Left cardiac atrium (tissue), 4 donors: ENCODE measurements at regions not wholly inside any gene's neighbourhood (a gene's known extent, or its start where the extent isn't known, plus 50 kb on each side); places are given as distances from the start of the nearest gene placed in this dataset.
"Not testable (repeated sequence)": the region's sequence is repeated elsewhere in the genome, so short reads cannot be mapped to it uniquely, and the experiment has no call there.

Experiments used
- ATAC-seq, 2 donors: fragments of 200-7000 bp; cut with Tn5 transposase; one replicate each; pipeline ENCODE4 v1.9.1; 2020; ENCODE audit warnings: mild to moderate bottlenecking in 2 of 2, moderate library complexity in 2 of 2
- DNase-seq: peaks from one replicate; pipeline ENCODE4 v3.0.0-alpha.2; 2020
- intact Hi-C, 2 donors: fragments of 100-400 bp; cut with DNase I; formaldehyde crosslinking; loops; one replicate each; pipeline versions ENCODE4 v1.14.1 to v1.15.1; 2022 to 2023
- donor health status: DM: no; HTN: yes; CAD: no.
- donor health status: DM: no; HTN: yes; CAD: no; lungs with severe emphysema.
- donor health status: DM: yes; HTN: yes; CAD: no.
- donor health status: Dilated cardiomyopathy.

- DNase-seq (no peak), ATAC-seq (no peak)
- intact Hi-C loops, result no loop called here
These were observed 151.7 kb upstream of the ADCY2 start for GRCh38 chr5:7244208-7244607.

- no peak for ATAC-seq
- intact Hi-C loops, result no loop called here
- no peak for DNase-seq
These were observed 150.8 kb upstream of the ADCY2 start for GRCh38 chr5:7245121-7245651.

- no peak for ATAC-seq
- intact Hi-C loops, result no loop called here
- no peak for DNase-seq
These were observed 149.7 kb upstream of the ADCY2 start for GRCh38 chr5:7246287-7246686.

- intact Hi-C loops, result no loop called here
- peak in 1 of 2 donors; percentile 35 for ATAC-seq
- no peak for DNase-seq
These were observed 145.9 kb upstream of the ADCY2 start for GRCh38 chr5:7250004-7250403.

DNA sequence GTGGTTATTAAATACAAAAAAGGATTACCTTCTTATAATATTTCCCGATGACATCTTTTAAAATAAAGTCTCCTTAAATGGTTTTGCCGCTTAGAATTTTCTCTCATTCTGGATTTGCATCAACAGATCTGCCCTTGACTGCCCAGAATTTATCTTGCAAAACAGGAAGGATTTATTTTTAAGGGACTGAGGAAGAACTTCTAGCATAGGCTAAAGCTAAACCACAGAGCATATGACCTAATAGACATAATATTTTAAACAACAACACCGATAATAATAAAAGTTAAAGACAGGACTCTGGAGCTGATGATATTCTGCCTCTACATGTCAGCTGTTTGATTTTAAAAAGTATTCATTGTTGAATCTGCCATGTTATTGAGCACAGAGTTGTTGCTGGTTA lies 145.3 kb upstream of the ADCY2 start:
- intact Hi-C loops, result no loop called here

GRCh38 chr5:7251132-7251531 lies 144.8 kb upstream of the ADCY2 start:
- intact Hi-C loops, result no loop called here
- ATAC-seq, result peak in 1 of 2 donors; percentile 44
- DNase-seq, result no peak

More for the DNA sequence above, 145.3 kb upstream of the ADCY2 start:
- ATAC-seq (peak in 1 of 2 donors; percentile 64), DNase-seq (no peak)

- DNase-seq, result no peak
- ATAC-seq, result no peak
- intact Hi-C loops, result no loop called here
These were observed 134.9 kb upstream of the ADCY2 start for GRCh38 chr5:7261049-7261448.

DNA sequence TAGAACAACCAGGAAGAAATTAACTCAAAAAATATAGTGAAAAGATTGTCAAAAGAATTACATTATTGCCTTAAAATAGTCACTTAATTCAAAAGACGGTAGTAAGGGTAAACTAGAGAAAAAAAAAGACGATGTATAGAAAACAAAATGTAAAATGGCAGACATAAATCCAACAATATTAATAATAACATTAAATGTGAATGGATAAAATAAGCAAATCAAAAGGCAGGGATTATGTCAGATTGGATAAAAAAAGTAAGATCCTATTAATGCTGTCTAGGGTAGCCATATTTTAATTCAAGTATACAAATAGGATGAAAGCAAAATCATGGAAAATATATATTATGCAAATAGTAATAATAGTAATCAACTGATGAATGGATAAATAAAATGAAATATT lies 134.0 kb upstream of the ADCY2 start:
- ATAC-seq (no peak), DNase-seq (no peak)
- intact Hi-C loops, result no loop called here

DNA sequence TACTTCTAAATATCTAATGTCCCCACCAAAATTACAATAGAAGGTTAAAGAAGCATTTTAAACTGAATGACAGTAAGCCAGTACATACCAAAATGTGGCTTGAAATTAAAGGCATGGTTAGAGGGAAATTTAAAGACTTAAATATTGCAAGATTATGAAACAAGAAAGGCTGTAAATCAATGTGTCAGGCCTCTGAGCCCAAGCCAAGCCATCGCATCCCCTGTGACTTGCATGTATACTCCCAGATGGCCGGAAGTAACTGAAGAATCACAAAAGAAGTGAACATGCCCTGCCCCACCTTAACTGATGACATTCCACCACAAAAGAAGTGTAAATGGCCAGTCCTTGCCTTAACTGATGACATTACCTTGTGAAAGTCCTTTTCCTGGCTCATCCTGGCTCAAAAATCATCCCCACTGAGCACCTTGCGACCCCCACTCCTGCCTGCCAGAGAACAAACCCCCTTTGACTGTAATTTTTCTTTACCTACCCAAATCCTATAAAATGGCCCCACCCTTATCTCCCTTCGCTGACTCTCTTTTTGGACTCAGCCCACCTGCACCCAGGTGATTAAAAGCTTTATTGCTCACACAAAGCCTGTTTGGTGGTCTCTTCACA lies 132.4 kb upstream of the ADCY2 start:
- DNase-seq, ATAC-seq, intact Hi-C loops: not testable (repeated sequence)

- DNase-seq, intact Hi-C loops, ATAC-seq: not testable (repeated sequence)
These were observed 130.2 kb upstream of the ADCY2 start for GRCh38 chr5:7265776-7266175.

DNA sequence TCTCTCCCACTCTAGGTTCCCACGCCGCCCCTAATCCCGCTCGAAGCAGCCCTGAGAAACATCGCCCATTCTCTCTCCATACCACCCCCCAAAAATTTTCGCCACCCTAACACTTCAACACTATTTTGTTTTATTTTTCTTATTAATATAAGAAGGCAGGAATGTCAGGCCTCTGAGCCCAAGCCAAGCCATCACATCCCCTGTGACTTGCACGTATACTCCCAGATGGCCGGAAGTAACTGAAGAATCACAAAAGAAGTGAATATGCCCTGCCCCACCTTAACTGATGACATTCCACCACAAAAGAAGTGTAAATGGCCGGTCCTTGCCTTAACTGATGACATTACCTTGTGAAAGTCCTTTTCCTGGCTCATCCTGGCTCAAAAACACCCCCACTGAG lies 127.2 kb upstream of the ADCY2 start:
- intact Hi-C loops, ATAC-seq, DNase-seq: not testable (repeated sequence)

- no peak for ATAC-seq
- no peak for DNase-seq
- intact Hi-C loops, result no loop called here
These were observed 126.2 kb upstream of the ADCY2 start for GRCh38 chr5:7269591-7270274.

- ATAC-seq (no peak), DNase-seq (no peak)
- intact Hi-C loops, result no loop called here
These were observed 124.4 kb upstream of the ADCY2 start for GRCh38 chr5:7271435-7272084.

GRCh38 chr5:7272408-7272965 lies 123.5 kb upstream of the ADCY2 start:
- intact Hi-C loops, result no loop called here
- DNase-seq (no peak), ATAC-seq (no peak)

DNA sequence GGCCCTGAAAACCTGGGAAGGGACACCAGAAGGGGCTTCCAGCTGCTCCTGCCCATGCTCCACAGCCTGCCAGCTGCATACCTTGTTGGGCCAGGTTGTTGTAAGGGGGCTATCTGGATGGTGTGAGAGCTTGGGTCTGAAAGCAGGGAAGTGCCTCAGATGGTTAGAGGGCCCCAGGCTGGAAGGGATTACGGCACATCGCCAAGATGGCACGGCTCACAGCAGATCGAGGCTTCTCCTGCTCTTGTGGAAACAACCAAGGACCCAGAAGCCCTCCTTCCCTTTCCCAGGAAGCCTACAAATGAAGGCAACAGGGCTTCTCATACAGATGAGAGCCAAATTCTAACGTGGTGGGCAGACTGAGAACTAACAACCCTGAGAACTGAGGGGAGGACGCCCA lies 121.7 kb upstream of the ADCY2 start:
- intact Hi-C loops, result no loop called here
- no peak for ATAC-seq
- no peak for DNase-seq

DNA sequence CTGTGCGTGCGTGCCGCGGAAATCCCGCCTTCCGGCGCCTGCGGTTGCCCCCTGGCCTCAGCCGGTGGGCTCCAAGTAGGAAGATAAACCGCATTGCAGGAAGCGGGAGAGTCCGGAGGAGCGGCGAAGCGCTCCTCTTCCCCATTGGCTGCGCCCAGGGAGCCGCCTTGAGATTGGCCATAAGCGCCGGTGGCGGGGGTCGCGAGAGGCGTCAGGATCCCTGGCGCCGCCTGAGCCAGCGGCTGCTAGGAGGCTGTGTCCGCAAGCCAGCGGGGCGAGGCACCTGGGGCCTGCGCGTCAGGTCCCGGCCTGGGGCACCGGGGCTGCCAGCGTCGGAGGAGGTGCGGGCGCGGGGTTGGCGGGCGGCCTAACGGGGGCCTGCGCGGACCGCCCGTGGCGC lies 106.3 kb upstream of the ADCY2 start:
- intact Hi-C loops, DNase-seq: not testable (repeated sequence)
- ATAC-seq, result peak in 1 of 2 donors; percentile 19

- ATAC-seq, DNase-seq, intact Hi-C loops: not testable (repeated sequence)
These were observed 98.1 kb upstream of the ADCY2 start for GRCh38 chr5:7297821-7298220.

DNA sequence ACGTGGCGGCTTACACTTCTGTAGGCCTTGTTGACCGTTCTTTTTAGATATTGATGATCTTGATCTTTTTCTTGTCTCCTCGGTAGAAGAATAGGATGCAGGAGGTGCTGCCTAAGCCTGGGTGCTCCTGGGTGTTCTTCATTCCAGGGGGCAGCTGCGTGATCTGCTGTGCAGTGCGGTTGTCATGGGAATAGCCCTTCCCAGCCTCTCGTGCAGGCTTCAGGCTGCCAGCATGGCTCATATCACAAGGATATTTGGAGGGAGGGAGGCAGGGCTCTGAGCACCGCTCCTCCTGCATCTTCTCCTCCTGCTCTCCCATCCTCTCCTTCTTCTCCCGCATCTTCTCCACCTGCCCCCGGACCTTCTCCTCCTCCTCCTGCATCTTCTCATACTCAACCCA lies 96.2 kb upstream of the ADCY2 start:
- DNase-seq, ATAC-seq, intact Hi-C loops: not testable (repeated sequence)

- intact Hi-C loops, ATAC-seq, DNase-seq: not testable (repeated sequence)
These were observed 90.8 kb upstream of the ADCY2 start for GRCh38 chr5:7305000-7305674.
